Heart right ventricle (tissue), 16 donors: ENCODE measurements at regions not wholly inside any gene's neighbourhood (a gene's known extent, or its start where the extent isn't known, plus 50 kb on each side); places are given as distances from the start of the nearest gene placed in this dataset.

Source experiments
- ATAC-seq, 8 donors: fragments of 200-7000 bp; cut with Tn5 transposase; one replicate each; pipeline ENCODE4 v1.9.1; 2020; ENCODE audit warnings: mild to moderate bottlenecking in 8 of 8, moderate library complexity in 8 of 8, moderate number of reproducible peaks in 1 of 8
- DNase-seq, 2 donors: peaks; one replicate each; pipeline ENCODE4 v3.0.0-alpha.2; 2020
- H3K27ac ChIP-seq, 10 donors: fragments of 200-600 bp; sonication (generic) in 2 of 10; one replicate each; pipeline versions ENCODE4 v1.5.0 to v1.8.0; 2020 to 2022; ENCODE audit warnings: mild to moderate bottlenecking in 3 of 10
- H3K27me3 ChIP-seq, 7 donors: fragments of 200-600 bp; one replicate each; pipeline ENCODE4 v1.8.0; 2021 to 2022; ENCODE audit warnings: mild to moderate bottlenecking in 2 of 7
- H3K36me3 ChIP-seq, 9 donors: fragments of 200-600 bp; sonication (generic) in 1 of 9; one replicate each; pipeline versions ENCODE4 v1.5.0 to v1.8.0; 2020 to 2022; ENCODE audit warnings: mild to moderate bottlenecking in 2 of 9
- H3K4me1 ChIP-seq, 9 donors: fragments of 200-600 bp; sonication (generic) in 1 of 9; one replicate each; pipeline versions ENCODE4 v1.5.0 to v1.8.0; 2020 to 2022; ENCODE audit warnings: mild to moderate bottlenecking in 4 of 9
- H3K4me3 ChIP-seq, 10 donors: fragments of 200-600 bp; sonication (generic) in 2 of 10; one replicate each; pipeline versions ENCODE4 v1.5.0 to v1.8.0; 2020 to 2022; ENCODE audit warnings: mild to moderate bottlenecking in 7 of 10, moderate library complexity in 2 of 10
- H3K9me3 ChIP-seq, 11 donors: fragments of 200-600 bp in 10 of 11; sonication (generic) in 2 of 11; one replicate each; pipeline versions ENCODE4 v1.5.0 to v1.8.0; 2013 to 2022; ENCODE audit warnings: mild to moderate bottlenecking in 2 of 11, control low read depth in 1 of 11, moderate library complexity in 1 of 11
- CTCF ChIP-seq, 9 donors: fragments of 200-600 bp; sonication (generic) in 2 of 9; IDR thresholded peaks; one replicate each; pipeline versions ENCODE4 v1.5.0 to v1.8.0; 2021 to 2022; ENCODE audit warnings: antibody characterized with exemption in 9 of 9, mild to moderate bottlenecking in 5 of 9, moderate library complexity in 1 of 9
- WGBS, 2 donors: extraction: QIAGEN DNeasy Blood & Tissue Kit; methylation state at CpG; one replicate each; pipeline ENCODE4 v1.1.7; 2013; ENCODE audit warnings: inconsistent platforms in 1 of 2; 5-methylcytosine and 5-hydroxymethylcytosine counted together
- intact Hi-C, 10 donors: fragments of 100-400 bp; cut with DNase I; formaldehyde crosslinking; loops; one replicate each; pipeline versions ENCODE4 v1.11.1 to v1.14.2; 2022
- donor health status: Arrhythmogenic right ventricular cardiomyopathy.
- donor health status: ischemic (EF 13 %, LVEDD 7.1; RV severe dilation, severe dysfunction).
- donor health status: healthy with polysubstance abuse.
- donor health status: DM: no; HTN: yes; CAD: no.
- donor health status: DM: no; HTN: no; CAD: no.
- donor health status: ischemic (EF 25% LVEDD 6.9; RV normal size, moderate dysfunction).
- donor health status: ischemic (EF 25% LVEDD 5.7; RV mildly dilated, moderate dysfunction).
- donor health status: healthy.
- donor health status: DM: yes; HTN: yes; CAD: no.
- donor health status: Ischemic cardiomyopathy.
- donor health status: ischemic (EF 35%, LVEDD 5.7; RV mildly dilated, moderate dysfunction).
- donor health status: nonischemic (EF 11% LVEDD 7.7; RV severe dilation, severe dysfunction).
- donor health status: DM: yes; HTN: yes; CAD: no.
- donor health status: PGD.
- donor health status: ischemic (EF 29% LVEDD 5.4; RV normal size, mild dysfunction).
- donor health status: nonischemic (EF 23%, LVEDD 6.1; RV moderate dilation, normal function).

GRCh38 chr11:92099183-92099582 lies 125.4 kb upstream of the FAT3 start:
- TF ChIP-seq CTCF (IDR thresholded peaks at IDR 0.05) = no peak
- DNase-seq = no peak
- Histone ChIP-seq H3K27ac (no peak overlapping the region), H3K4me1 (no peaks in the 10 kb centered on the region), H3K27me3 (no peaks in the 10 kb centered on the region), H3K36me3 (no peaks in the 10 kb centered on the region), H3K9me3 (no peaks in the 10 kb centered on the region), H3K4me3 (no peak overlapping the region)
- WGBS, 2 donors = 65 to 72% methylated on average over 1 of the region's 1 CpG
- ATAC-seq = no peak
- intact Hi-C loops = no loop called here

GRCh38 chr11:92098172-92098571 lies 126.4 kb upstream of the FAT3 start:
- no peak overlapping the region for H3K27ac ChIP-seq
- H3K36me3 ChIP-seq = no peaks in the 10 kb centered on the region
- no peak overlapping the region for H3K4me3 ChIP-seq
- H3K4me1 ChIP-seq = no peaks in the 10 kb centered on the region
- no peak for DNase-seq
- 50 to 61% methylated on average over 2 of the region's 2 CpGs for WGBS, 2 donors
- H3K9me3 ChIP-seq = peaks cover 0 to 3% (median 0%) of the 10 kb centered on the region in 11 donors
- intact Hi-C loops = no loop called here
- TF ChIP-seq CTCF (IDR thresholded peaks at IDR 0.05) = no peak
- no peak for ATAC-seq
- H3K27me3 ChIP-seq = no peaks in the 10 kb centered on the region

- no peaks in the 10 kb centered on the region for H3K27me3 ChIP-seq
- no peak overlapping the region for H3K4me3 ChIP-seq
- H3K36me3 ChIP-seq = no peaks in the 10 kb centered on the region
- H3K4me1 ChIP-seq = no peaks in the 10 kb centered on the region
- 72 to 82% methylated on average over 5 of the region's 5 CpGs for WGBS, 2 donors
- H3K9me3 ChIP-seq = peaks cover 0 to 16% (median 0%) of the 10 kb centered on the region in 11 donors
- no peak for ATAC-seq
- no peak for TF ChIP-seq CTCF (IDR thresholded peaks at IDR 0.05)
- H3K27ac ChIP-seq = no peak overlapping the region
- DNase-seq = no peak
- intact Hi-C loops = no loop called here
Measured at GRCh38 chr11:92087725-92088537, 136.7 kb upstream of the FAT3 start.

- Histone ChIP-seq H3K36me3 (no peaks in the 10 kb centered on the region), H3K27me3 (no peaks in the 10 kb centered on the region), H3K4me3 (no peak overlapping the region), H3K27ac (no peak overlapping the region), H3K4me1 (no peaks in the 10 kb centered on the region), H3K9me3 (peaks cover 0 to 16% (median 0%) of the 10 kb centered on the region in 11 donors)
- WGBS, 2 donors = 51% methylated on average over 3 of the region's 3 CpGs
- TF ChIP-seq CTCF (IDR thresholded peaks at IDR 0.05) = no peak
- intact Hi-C loops = no loop called here
- no peak for ATAC-seq
- DNase-seq = no peak
Measured at GRCh38 chr11:92083123-92083522, 141.5 kb upstream of the FAT3 start.
